ENCODE measurements at regions not wholly inside any gene's neighbourhood (a gene's known extent, or its start where the extent isn't known, plus 50 kb on each side); places are given as distances from the start of the nearest gene placed in this dataset.

DNA sequence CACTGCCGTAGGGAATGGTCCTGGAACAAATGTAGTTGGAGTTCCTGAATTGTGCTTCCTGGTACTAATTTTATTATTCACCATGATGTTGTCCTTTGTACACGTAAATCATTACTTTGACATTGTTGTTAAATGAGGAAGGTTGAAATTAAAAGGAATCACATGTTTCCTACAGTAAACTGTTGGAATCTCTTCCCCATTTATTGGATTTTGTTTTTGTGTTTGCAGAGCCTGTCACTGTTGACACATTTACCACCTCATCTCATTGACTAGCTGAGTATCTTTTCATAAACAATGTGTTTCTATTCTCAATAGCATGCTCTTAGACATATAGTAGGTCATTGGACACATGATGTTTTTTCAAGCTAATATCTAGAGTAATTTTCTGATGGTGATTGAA, 1012.5 kb downstream of the NR2F1-AS1 start:
- intact Hi-C loops (cut with micrococcal nuclease; ENCODE audit: unreplicated experiment): no loop called here
- ChIA-PET POLR2A (no interaction called here), CTCF (no interaction called here)

DNA sequence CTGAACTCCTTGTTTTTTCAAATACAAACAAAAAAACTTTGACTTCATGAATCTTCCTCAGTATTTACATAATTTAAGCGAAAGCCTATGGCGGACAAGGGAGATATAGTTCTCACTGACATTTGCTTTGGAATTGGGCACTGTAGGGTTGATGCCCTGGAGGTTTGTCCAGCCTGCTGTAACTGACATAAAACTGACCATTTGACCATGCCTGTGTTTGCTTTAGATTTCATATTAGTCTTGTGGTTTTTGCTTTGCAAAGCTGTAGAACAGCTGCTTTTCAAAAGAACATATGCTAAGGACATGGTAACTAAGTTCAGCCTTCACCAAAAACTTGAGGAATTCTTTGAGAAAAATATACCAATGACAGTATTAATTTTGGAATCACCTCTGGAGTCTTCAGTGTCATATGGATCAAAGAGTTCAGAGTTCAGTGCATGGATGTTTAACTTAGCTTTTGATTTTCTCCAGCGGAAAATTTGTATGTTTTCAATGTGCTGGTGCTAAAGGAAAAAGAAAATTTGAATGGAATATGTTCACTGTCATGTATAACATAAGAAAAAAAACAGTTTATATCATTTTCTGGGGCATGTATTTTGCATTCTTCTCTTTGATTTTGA, 1013.1 kb downstream of the NR2F1-AS1 start:
- peaks cover 52% of the 10 kb centered on the region; the same call in 1 of the 2 replicates for H3K9me3 ChIP-seq (ENCODE audit: control insufficient read depth, insufficient read depth, low read depth, low read length)
- TF ChIP-seq, protein P1, sequence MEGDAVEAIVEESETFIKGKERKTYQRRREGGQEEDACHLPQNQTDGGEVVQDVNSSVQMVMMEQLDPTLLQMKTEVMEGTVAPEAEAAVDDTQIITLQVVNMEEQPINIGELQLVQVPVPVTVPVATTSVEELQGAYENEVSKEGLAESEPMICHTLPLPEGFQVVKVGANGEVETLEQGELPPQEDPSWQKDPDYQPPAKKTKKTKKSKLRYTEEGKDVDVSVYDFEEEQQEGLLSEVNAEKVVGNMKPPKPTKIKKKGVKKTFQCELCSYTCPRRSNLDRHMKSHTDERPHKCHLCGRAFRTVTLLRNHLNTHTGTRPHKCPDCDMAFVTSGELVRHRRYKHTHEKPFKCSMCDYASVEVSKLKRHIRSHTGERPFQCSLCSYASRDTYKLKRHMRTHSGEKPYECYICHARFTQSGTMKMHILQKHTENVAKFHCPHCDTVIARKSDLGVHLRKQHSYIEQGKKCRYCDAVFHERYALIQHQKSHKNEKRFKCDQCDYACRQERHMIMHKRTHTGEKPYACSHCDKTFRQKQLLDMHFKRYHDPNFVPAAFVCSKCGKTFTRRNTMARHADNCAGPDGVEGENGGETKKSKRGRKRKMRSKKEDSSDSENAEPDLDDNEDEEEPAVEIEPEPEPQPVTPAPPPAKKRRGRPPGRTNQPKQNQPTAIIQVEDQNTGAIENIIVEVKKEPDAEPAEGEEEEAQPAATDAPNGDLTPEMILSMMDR (IDR thresholded peaks at IDR 0.05): no peak
- TF ChIP-seq POLR2AphosphoS5 (IDR thresholded peaks at IDR 0.05; ENCODE audit: low read depth, low read length) (no peak), SIN3A (IDR thresholded peaks at IDR 0.05; ENCODE audit: borderline replicate concordance, insufficient read depth, low read depth, low read length) (no peak), TCF7L2 (IDR thresholded peaks at IDR 0.05; ENCODE audit: low read depth, low read length) (no peak)
- TF ChIP-seq, protein P2, sequence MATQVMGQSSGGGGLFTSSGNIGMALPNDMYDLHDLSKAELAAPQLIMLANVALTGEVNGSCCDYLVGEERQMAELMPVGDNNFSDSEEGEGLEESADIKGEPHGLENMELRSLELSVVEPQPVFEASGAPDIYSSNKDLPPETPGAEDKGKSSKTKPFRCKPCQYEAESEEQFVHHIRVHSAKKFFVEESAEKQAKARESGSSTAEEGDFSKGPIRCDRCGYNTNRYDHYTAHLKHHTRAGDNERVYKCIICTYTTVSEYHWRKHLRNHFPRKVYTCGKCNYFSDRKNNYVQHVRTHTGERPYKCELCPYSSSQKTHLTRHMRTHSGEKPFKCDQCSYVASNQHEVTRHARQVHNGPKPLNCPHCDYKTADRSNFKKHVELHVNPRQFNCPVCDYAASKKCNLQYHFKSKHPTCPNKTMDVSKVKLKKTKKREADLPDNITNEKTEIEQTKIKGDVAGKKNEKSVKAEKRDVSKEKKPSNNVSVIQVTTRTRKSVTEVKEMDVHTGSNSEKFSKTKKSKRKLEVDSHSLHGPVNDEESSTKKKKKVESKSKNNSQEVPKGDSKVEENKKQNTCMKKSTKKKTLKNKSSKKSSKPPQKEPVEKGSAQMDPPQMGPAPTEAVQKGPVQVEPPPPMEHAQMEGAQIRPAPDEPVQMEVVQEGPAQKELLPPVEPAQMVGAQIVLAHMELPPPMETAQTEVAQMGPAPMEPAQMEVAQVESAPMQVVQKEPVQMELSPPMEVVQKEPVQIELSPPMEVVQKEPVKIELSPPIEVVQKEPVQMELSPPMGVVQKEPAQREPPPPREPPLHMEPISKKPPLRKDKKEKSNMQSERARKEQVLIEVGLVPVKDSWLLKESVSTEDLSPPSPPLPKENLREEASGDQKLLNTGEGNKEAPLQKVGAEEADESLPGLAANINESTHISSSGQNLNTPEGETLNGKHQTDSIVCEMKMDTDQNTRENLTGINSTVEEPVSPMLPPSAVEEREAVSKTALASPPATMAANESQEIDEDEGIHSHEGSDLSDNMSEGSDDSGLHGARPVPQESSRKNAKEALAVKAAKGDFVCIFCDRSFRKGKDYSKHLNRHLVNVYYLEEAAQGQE (IDR thresholded peaks at IDR 0.05; ENCODE audit: insufficient read depth in 1 of 2, low read depth in 2 of 2, low read length in 1 of 2): no peak
- no peak overlapping the region for H3K4me3 ChIP-seq (ENCODE audit: low read depth in 2 of 2, low read length in 2 of 2)
- H3K4me1 ChIP-seq (ENCODE audit: control insufficient read depth, insufficient read depth, low read length): peaks cover under 1% of the 10 kb centered on the region; the same call in 1 of the 2 replicates
- ATAC-seq (no peak; the same call in 1 of the 2 replicates), DNase-seq (ENCODE audit: low read depth, low spot score) (no peak)
- CTCF ChIA-PET: no interaction called here
- peaks cover 4% of the 10 kb centered on the region; the same call in 1 of the 2 replicates for H3K36me3 ChIP-seq (ENCODE audit: control insufficient read depth, insufficient read depth, low read length)
- in situ Hi-C loops (cut with HindIII; ENCODE audit: low pct_unique_long_range_greater_than_20kb, low sequenced_read_pairs): no loop called here
- peak overlapping the region; percentile 100 for H3K27ac ChIP-seq (ENCODE audit: low read length)
- POLR2A ChIA-PET: no interaction called here
- no TSS peak for BruUV-seq (replicated peaks)
- intact Hi-C loops (cut with micrococcal nuclease; ENCODE audit: unreplicated experiment): no loop called here
- no peaks in the 10 kb centered on the region for H3K27me3 ChIP-seq (ENCODE audit: control insufficient read depth, insufficient read depth, low read length)

More for the DNA sequence above, 1012.5 kb downstream of the NR2F1-AS1 start:
- peak overlapping the region; percentile 100 for H3K27ac ChIP-seq (ENCODE audit: low read length)
- BruUV-seq (replicated peaks): no TSS peak
- peaks cover 4% of the 10 kb centered on the region; the same call in 1 of the 2 replicates for H3K36me3 ChIP-seq (ENCODE audit: control insufficient read depth, insufficient read depth, low read length)
- no peaks in the 10 kb centered on the region for H3K27me3 ChIP-seq (ENCODE audit: control insufficient read depth, insufficient read depth, low read length)
- ATAC-seq (no peak), DNase-seq (ENCODE audit: low read depth, low spot score) (no peak)
- H3K4me3 ChIP-seq (ENCODE audit: low read depth in 2 of 2, low read length in 2 of 2): no peak overlapping the region
- TF ChIP-seq SIN3A (IDR thresholded peaks at IDR 0.05; ENCODE audit: borderline replicate concordance, insufficient read depth, low read depth, low read length) (no peak), TCF7L2 (IDR thresholded peaks at IDR 0.05; ENCODE audit: low read depth, low read length) (no peak)
- TF ChIP-seq, protein P1 (IDR thresholded peaks at IDR 0.05): no peak
- H3K4me1 ChIP-seq (ENCODE audit: control insufficient read depth, insufficient read depth, low read length): no peaks in the 10 kb centered on the region; the same call in 1 of the 2 replicates
- in situ Hi-C loops (cut with HindIII; ENCODE audit: low pct_unique_long_range_greater_than_20kb, low sequenced_read_pairs): no loop called here
- peaks cover 53% of the 10 kb centered on the region; the same call in 1 of the 2 replicates for H3K9me3 ChIP-seq (ENCODE audit: control insufficient read depth, insufficient read depth, low read depth, low read length)
